HEK293 (cell line): ENCODE measurements at regions not wholly inside any gene's neighbourhood (a gene's known extent, or its start where the extent isn't known, plus 50 kb on each side); places are given as distances from the start of the nearest gene placed in this dataset.

Experiments used
- CTCF ChIA-PET: fragments of 350-600 bp; formaldehyde crosslinking; extraction: SDS; loops from one replicate; lab custom pipeline; 2021; ENCODE audit warnings: antibody characterized with exemption; lab: Yijun Ruan, JAX
- POLR2A ChIA-PET: fragments of 300-600 bp; formaldehyde crosslinking; extraction: SDS; loops from one replicate; lab custom pipeline; 2020; ENCODE audit warnings: antibody characterized with exemption, inconsistent platforms; lab: Yijun Ruan, JAX
- H3K27ac ChIP-seq: fragments of 200-500 bp; sonication (Bioruptor generic); 2 replicates; pipeline ENCODE4 v1.5.1; 2014; ENCODE audit warnings: low read depth, low read length, control low read depth, inconsistent platforms; ENCODE audit errors: extremely low read depth
- H3K36me3 ChIP-seq, 2 experiments: fragments of 200-500 bp in 1 of 2; sonication (Bioruptor generic) in 1 of 2; 1 replicate in 1 of 2; 2 replicates in 1 of 2; pipeline ENCODE4 v1.5.1; 2014 to 2017; ENCODE audit warnings: inconsistent platforms in 2 of 2, low read length in 2 of 2; ENCODE audit not compliant: control insufficient read depth in 2 of 2, insufficient read depth in 1 of 2
- H3K4me1 ChIP-seq: fragments of 200-500 bp; sonication (Bioruptor generic); 2 replicates; pipeline ENCODE4 v1.5.1; 2014; ENCODE audit warnings: mild to moderate bottlenecking, low read length, inconsistent platforms; ENCODE audit not compliant: control insufficient read depth, insufficient read depth
- H3K4me3 ChIP-seq: 2 replicates; pipeline ENCODE4 v1.5.1; 2011; ENCODE audit warnings: low read depth, mild to moderate bottlenecking, control low read depth, low read length, moderate library complexity
- H3K9me3 ChIP-seq: fragments of 200-500 bp; sonication (Bioruptor generic); 2 replicates; pipeline ENCODE4 v1.5.1; 2014; ENCODE audit warnings: low read depth, low read length, inconsistent platforms; ENCODE audit not compliant: control insufficient read depth, insufficient read depth
- PRDM1 ChIP-seq: fragments of 450-650 bp; formaldehyde crosslinking; IDR thresholded peaks from 2 replicates; pipeline ENCODE4; 2016; ENCODE audit warnings: missing biosample characterization, missing genetic modification characterization
- WT1 ChIP-seq: fragments of 450-650 bp; formaldehyde crosslinking; IDR thresholded peaks from 2 replicates; pipeline ENCODE4 v1.5.1; 2016; ENCODE audit warnings: missing biosample characterization, missing genetic modification characterization
- YY1 ChIP-seq: fragments of 450-650 bp; formaldehyde crosslinking; IDR thresholded peaks from 2 replicates; pipeline ENCODE4 v1.5.1; 2018; ENCODE audit warnings: missing biosample characterization, missing genetic modification characterization
- ZBTB21 ChIP-seq: fragments of 450-650 bp; formaldehyde crosslinking; IDR thresholded peaks from 2 replicates; pipeline ENCODE4 v1.5.1; 2017; ENCODE audit warnings: missing biosample characterization, missing genetic modification characterization
- ZBTB48 ChIP-seq: fragments of 450-650 bp; formaldehyde crosslinking; IDR thresholded peaks from 2 replicates; pipeline ENCODE4 v1.5.1; 2016; ENCODE audit warnings: missing biosample characterization, missing genetic modification characterization
- ZNF121 ChIP-seq: fragments of 450-650 bp; formaldehyde crosslinking; IDR thresholded peaks from 2 replicates; pipeline ENCODE4 v1.5.1; 2016; ENCODE audit warnings: missing biosample characterization, missing genetic modification characterization
- ZNF202 ChIP-seq: fragments of 450-650 bp; formaldehyde crosslinking; IDR thresholded peaks from 2 replicates; pipeline ENCODE4 v1.5.1; 2016; ENCODE audit warnings: missing biosample characterization, missing genetic modification characterization, borderline replicate concordance
- ZNF324 ChIP-seq: fragments of 450-650 bp; formaldehyde crosslinking; IDR thresholded peaks from 2 replicates; pipeline ENCODE4 v1.5.1; 2016; ENCODE audit warnings: missing biosample characterization, missing genetic modification characterization
- ZNF350 ChIP-seq: fragments of 450-650 bp; formaldehyde crosslinking; IDR thresholded peaks from 2 replicates; pipeline ENCODE4 v1.5.0; 2017; ENCODE audit warnings: missing biosample characterization, mild to moderate bottlenecking, missing genetic modification characterization
- ZNF624 ChIP-seq: fragments of 450-650 bp; formaldehyde crosslinking; IDR thresholded peaks from 2 replicates; pipeline ENCODE4 v1.5.1; 2017; ENCODE audit warnings: missing biosample characterization, missing genetic modification characterization
- ZNF629 ChIP-seq: fragments of 450-650 bp; formaldehyde crosslinking; IDR thresholded peaks from 2 replicates; pipeline ENCODE4 v1.5.1; 2017; ENCODE audit warnings: missing biosample characterization, missing genetic modification characterization
- ZNF654 ChIP-seq: fragments of 450-650 bp; formaldehyde crosslinking; IDR thresholded peaks from 2 replicates; pipeline ENCODE4 v1.5.1; 2016; ENCODE audit warnings: low read depth, missing biosample characterization, missing genetic modification characterization
- TF ChIP-seq, protein P1 (sequence below): fragments of 450-650 bp; formaldehyde crosslinking; IDR thresholded peaks from 2 replicates; pipeline ENCODE4 v1.5.1; 2016; ENCODE audit warnings: missing biosample characterization, missing genetic modification characterization, low read depth
- TF ChIP-seq, protein P2 (sequence below): fragments of 450-650 bp; formaldehyde crosslinking; IDR thresholded peaks from 2 replicates; pipeline ENCODE4 v1.5.1; 2016; ENCODE audit warnings: missing biosample characterization, missing genetic modification characterization
- TF ChIP-seq, protein P3 (sequence below): fragments of 450-650 bp; formaldehyde crosslinking; IDR thresholded peaks from 2 replicates; pipeline ENCODE4 v1.5.1; 2016; ENCODE audit warnings: missing biosample characterization, missing genetic modification characterization
- TF ChIP-seq, protein P4 (sequence below): fragments of 450-650 bp; formaldehyde crosslinking; IDR thresholded peaks from 2 replicates; pipeline ENCODE4; 2016; ENCODE audit warnings: missing biosample characterization, missing genetic modification characterization
- TF ChIP-seq, protein P5 (sequence below): fragments of 450-650 bp; formaldehyde crosslinking; IDR thresholded peaks from 2 replicates; pipeline ENCODE4 v1.5.1; 2016; ENCODE audit warnings: missing biosample characterization, missing genetic modification characterization

DNA sequence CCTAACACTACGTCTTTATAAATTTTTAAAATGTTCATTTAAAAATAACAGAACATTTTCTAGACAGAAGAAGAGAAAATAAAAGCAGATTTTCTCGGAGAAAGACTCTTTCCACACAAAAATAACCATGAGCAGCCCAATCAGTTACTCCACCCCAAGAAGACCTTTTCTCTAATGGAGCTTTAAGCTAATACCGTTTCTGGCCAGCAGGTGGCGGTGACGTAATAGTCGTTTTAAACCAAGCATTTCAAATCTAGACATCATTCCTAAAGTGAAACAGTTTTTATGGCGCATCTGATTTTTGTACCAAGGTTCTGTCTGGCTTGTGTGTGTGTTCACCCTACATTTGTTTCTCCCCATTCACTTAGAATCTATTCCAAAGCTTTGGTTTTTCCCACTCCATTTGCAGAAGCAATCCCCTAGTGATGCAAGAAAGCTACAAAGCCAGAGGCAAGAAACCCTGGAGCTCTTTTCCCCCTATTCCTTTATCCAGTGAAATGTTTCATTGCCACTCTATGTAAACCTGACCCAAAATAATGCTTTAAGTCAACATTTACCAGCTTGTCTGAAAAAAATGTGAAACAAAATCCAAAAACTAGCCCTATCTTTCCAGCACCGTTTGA, 336.7 kb upstream of the IGF1R start:
- H3K9me3 ChIP-seq = no peaks in the 10 kb centered on the region
- H3K36me3 ChIP-seq = no peaks in the 10 kb centered on the region
- no peaks in the 10 kb centered on the region for H3K4me1 ChIP-seq
- TF ChIP-seq ZBTB21 (tag by site-specific recombination) = peak; percentile 66; the same call in 1 of the 2 replicates
- TF ChIP-seq, protein P1, sequence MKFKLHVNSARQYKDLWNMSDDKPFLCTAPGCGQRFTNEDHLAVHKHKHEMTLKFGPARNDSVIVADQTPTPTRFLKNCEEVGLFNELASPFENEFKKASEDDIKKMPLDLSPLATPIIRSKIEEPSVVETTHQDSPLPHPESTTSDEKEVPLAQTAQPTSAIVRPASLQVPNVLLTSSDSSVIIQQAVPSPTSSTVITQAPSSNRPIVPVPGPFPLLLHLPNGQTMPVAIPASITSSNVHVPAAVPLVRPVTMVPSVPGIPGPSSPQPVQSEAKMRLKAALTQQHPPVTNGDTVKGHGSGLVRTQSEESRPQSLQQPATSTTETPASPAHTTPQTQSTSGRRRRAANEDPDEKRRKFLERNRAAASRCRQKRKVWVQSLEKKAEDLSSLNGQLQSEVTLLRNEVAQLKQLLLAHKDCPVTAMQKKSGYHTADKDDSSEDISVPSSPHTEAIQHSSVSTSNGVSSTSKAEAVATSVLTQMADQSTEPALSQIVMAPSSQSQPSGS (tag by site-specific recombination) = peak; percentile 95
- TF ChIP-seq ZNF629 = peak; percentile 44; the same call in 1 of the 2 replicates
- peak; percentile 46 for TF ChIP-seq ZNF654
- TF ChIP-seq YY1 (tag by site-specific recombination) = no peak
- H3K4me3 ChIP-seq = no peak overlapping the region
- ChIA-PET CTCF (interaction anchor here (0.6 to 3.8 kb wide), 34 partner anchors 9 to 1775 kb away, joined by 3 to 85 read pairs (median 4); no protein-coding TSS in a partner anchor), POLR2A (interaction anchor here (1.3 kb wide), 1 partner anchor 108 kb away, joined by 3 read pairs; no protein-coding TSS in a partner anchor)
- H3K27ac ChIP-seq = no peak overlapping the region

DNA sequence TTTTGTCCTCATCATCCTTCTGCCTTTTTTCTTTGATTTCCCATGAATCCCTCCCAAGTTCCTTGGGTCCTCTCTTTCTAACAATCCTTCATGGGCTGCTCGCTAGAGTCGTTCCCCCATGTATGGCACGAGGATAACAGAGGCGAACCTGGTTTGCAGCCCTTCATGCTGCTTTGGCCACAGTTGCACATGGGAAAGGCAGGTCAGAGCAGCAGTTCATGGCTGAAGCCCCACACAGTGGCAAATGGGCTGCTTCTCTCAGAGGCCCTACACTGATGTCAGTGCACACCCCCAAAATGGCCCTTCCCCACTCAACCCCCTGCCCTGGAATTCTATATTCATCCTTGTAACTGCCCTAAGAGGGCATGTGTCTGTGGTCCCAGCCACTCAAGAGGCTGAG, 335.4 kb upstream of the IGF1R start:
- ChIA-PET POLR2A (no interaction called here), CTCF (interaction anchor here (0.7 to 3.8 kb wide), 9 partner anchors 12 to 513 kb away, joined by 3 to 85 read pairs (median 4); no protein-coding TSS in a partner anchor)
- Histone ChIP-seq H3K27ac (no peak overlapping the region), H3K36me3 (no peaks in the 10 kb centered on the region), H3K4me3 (no peak overlapping the region), H3K9me3 (no peaks in the 10 kb centered on the region), H3K4me1 (no peaks in the 10 kb centered on the region)
- TF ChIP-seq, protein P2, sequence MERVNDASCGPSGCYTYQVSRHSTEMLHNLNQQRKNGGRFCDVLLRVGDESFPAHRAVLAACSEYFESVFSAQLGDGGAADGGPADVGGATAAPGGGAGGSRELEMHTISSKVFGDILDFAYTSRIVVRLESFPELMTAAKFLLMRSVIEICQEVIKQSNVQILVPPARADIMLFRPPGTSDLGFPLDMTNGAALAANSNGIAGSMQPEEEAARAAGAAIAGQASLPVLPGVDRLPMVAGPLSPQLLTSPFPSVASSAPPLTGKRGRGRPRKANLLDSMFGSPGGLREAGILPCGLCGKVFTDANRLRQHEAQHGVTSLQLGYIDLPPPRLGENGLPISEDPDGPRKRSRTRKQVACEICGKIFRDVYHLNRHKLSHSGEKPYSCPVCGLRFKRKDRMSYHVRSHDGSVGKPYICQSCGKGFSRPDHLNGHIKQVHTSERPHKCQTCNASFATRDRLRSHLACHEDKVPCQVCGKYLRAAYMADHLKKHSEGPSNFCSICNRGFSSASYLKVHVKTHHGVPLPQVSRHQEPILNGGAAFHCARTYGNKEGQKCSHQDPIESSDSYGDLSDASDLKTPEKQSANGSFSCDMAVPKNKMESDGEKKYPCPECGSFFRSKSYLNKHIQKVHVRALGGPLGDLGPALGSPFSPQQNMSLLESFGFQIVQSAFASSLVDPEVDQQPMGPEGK (tag by site-specific recombination) = no peak
- TF ChIP-seq PRDM1 (tag by site-specific recombination) (no peak), ZBTB48 (tag by site-specific recombination) (no peak), ZNF121 (no peak), ZNF324 (tag by site-specific recombination) (no peak), WT1 (no peak), ZNF202 (tag by site-specific recombination) (no peak), ZNF350 (tag by site-specific recombination) (no peak), ZNF624 (tag by site-specific recombination) (no peak)
- TF ChIP-seq, protein P3, sequence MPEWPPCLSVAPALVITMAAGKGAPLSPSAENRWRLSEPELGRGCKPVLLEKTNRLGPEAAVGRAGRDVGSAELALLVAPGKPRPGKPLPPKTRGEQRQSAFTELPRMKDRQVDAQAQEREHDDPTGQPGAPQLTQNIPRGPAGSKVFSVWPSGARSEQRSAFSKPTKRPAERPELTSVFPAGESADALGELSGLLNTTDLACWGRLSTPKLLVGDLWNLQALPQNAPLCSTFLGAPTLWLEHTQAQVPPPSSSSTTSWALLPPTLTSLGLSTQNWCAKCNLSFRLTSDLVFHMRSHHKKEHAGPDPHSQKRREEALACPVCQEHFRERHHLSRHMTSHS = no peak
- TF ChIP-seq, protein P4, sequence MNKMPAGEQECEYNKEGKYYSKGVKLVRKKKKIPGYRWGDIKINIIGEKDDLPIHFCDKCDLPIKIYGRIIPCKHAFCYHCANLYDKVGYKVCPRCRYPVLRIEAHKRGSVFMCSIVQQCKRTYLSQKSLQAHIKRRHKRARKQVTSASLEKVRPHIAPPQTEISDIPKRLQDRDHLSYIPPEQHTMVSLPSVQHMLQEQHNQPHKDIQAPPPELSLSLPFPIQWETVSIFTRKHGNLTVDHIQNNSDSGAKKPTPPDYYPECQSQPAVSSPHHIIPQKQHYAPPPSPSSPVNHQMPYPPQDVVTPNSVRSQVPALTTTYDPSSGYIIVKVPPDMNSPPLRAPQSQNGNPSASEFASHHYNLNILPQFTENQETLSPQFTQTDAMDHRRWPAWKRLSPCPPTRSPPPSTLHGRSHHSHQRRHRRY (tag by site-specific recombination) = no peak

DNA sequence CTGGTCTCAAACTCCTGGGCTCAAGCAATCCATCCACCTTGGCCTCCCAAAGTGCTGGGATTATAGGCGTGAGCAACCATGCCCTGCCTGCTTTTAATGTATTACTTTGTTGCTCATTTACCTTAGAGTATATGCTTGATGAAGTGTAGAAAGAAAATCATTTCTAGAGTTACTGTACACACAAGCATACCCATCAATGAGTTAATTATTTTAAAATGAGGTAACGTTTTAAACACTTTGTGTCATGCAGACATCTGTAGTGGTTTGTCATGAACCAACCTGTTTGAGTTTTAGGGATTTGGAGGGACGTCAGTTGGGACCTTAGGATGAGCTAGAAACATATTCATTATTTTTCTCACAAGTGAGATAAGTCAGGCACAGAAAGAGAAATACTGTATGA, 332.4 kb upstream of the IGF1R start:
- H3K4me1 ChIP-seq = no peaks in the 10 kb centered on the region
- ChIA-PET CTCF (interaction anchor here (1.0 to 1.9 kb wide), 3 partner anchors 33 to 112 kb away, joined by 3 to 8 read pairs (median 3); no protein-coding TSS in a partner anchor), POLR2A (no interaction called here)
- no peak overlapping the region for H3K4me3 ChIP-seq
- no peaks in the 10 kb centered on the region for H3K9me3 ChIP-seq
- TF ChIP-seq, protein P5, sequence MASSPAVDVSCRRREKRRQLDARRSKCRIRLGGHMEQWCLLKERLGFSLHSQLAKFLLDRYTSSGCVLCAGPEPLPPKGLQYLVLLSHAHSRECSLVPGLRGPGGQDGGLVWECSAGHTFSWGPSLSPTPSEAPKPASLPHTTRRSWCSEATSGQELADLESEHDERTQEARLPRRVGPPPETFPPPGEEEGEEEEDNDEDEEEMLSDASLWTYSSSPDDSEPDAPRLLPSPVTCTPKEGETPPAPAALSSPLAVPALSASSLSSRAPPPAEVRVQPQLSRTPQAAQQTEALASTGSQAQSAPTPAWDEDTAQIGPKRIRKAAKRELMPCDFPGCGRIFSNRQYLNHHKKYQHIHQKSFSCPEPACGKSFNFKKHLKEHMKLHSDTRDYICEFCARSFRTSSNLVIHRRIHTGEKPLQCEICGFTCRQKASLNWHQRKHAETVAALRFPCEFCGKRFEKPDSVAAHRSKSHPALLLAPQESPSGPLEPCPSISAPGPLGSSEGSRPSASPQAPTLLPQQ (tag by site-specific recombination) = no peak
- H3K36me3 ChIP-seq = no peaks in the 10 kb centered on the region
- H3K27ac ChIP-seq = no peak overlapping the region
